Mesothelial cell of epicardium (in vitro differentiated cells): ENCODE measurements at regions not wholly inside any gene's neighbourhood (a gene's known extent, or its start where the extent isn't known, plus 50 kb on each side); places are given as distances from the start of the nearest gene placed in this dataset.
"Not testable (repeated sequence)": the region's sequence is repeated elsewhere in the genome, so short reads cannot be mapped to it uniquely, and the experiment has no call there.

Experiments used
- DNase-seq, 2 experiments: peaks; one replicate each; pipeline ENCODE4 v3.0.0; 2021; ENCODE audit warnings: low spot score in 2 of 2; ENCODE audit not compliant: unreplicated experiment in 2 of 2
- H3K27ac Mint-ChIP-seq: 2 replicates; pipeline ENCODE4 v1.8.0; 2021; ENCODE audit warnings: mixed read lengths
- H3K27me3 Mint-ChIP-seq: 2 replicates; pipeline ENCODE4 v1.8.0; 2021; ENCODE audit warnings: low read depth, mixed read lengths
- H3K36me3 Mint-ChIP-seq: 2 replicates; pipeline ENCODE4 v1.8.0; 2021; ENCODE audit warnings: mixed read lengths
- H3K4me1 Mint-ChIP-seq: 2 replicates; pipeline ENCODE4 v1.8.0; 2021; ENCODE audit warnings: mixed read lengths
- H3K4me3 Mint-ChIP-seq: 2 replicates; pipeline ENCODE4 v1.8.0; 2021; ENCODE audit warnings: mild to moderate bottlenecking, moderate library complexity, mixed read lengths
- H3K9me3 Mint-ChIP-seq: 2 replicates; pipeline ENCODE4 v1.8.0; 2021; ENCODE audit warnings: mixed read lengths
- CTCF ChIP-seq: fragments of 200-600 bp; sonication (generic); IDR thresholded peaks from one replicate; pipeline ENCODE4 v1.5.0; 2021; ENCODE audit warnings: antibody characterized with exemption; ENCODE audit not compliant: unreplicated experiment

GRCh38 chr10:42690449-42691360, 52.3 kb upstream of the ZNF33B start:
- no peak for DNase-seq
- H3K36me3 Mint-ChIP-seq, result no peaks in the 10 kb centered on the region
- no peaks in the 10 kb centered on the region for H3K4me1 Mint-ChIP-seq
- H3K4me3 Mint-ChIP-seq, result no peak overlapping the region
- H3K27ac Mint-ChIP-seq, result no peak overlapping the region
- no peaks in the 10 kb centered on the region for H3K27me3 Mint-ChIP-seq
- peaks cover 54% of the 10 kb centered on the region for H3K9me3 Mint-ChIP-seq
- TF ChIP-seq CTCF, result no peak

DNA sequence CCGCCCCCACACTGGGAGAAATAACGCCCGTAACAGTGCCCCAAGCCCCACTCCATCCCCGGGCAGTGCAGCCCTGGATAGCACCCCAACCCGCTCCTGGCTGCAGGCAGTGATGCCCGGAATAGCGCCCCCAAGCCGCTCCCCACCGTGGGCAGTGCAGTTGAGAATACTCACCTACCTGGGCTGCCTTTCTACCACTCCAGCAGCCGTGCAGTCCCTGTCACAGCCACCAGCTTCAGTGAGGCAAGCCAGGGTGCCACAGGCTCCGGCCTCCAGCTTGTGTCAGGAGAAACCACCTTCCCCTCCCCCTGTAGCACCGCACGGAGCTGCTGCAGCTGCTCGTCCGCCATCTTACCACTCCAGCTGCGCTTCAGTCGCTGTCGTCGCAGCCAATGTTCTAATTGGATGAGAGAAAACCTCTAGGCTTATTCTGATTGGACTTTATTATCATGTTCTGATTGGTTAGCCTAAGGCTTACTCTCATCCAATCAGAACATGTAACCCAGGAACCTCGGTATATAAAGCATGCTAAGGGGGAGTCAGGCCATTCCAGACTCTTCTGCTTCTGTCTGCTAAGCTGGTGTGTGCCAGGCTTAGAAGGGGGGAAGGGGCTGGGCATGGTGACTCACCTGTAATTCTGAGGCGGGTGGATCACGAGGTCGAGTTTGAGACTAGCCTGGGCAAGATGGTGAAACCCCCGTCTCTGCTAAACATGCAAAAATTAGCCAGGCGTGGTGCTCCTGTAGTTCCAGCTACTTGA, 53.2 kb upstream of the ZNF33B start:
- peaks cover 51% of the 10 kb centered on the region for H3K9me3 Mint-ChIP-seq
- TF ChIP-seq CTCF, result no peak
- no peaks in the 10 kb centered on the region for H3K27me3 Mint-ChIP-seq
- no peak for DNase-seq
- H3K4me1 Mint-ChIP-seq, result no peaks in the 10 kb centered on the region
- no peaks in the 10 kb centered on the region for H3K36me3 Mint-ChIP-seq
- H3K4me3 Mint-ChIP-seq, result no peak overlapping the region
- H3K27ac Mint-ChIP-seq, result no peak overlapping the region

DNA sequence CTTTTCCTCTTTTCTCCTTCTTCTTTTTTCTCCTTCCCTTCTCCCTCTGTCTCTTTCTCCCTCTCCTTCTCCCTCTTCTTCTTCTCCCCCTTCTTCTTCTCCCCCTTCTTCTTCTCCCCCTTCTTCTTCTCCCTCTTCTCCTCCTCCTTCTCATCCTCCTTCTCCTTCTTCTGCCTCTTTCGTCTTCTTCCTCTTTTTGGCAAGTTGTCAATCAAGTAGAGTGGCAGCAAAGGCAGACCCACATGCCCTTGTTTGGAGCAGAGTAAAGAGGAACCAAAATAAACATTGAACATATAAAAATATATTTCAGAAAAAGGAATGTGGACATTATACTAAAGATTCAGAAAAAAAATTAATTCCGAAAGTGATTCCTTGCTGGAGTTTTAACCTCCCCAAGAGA, 59.6 kb upstream of the ZNF33B start:
- H3K36me3 Mint-ChIP-seq, result no peaks in the 10 kb centered on the region
- TF ChIP-seq CTCF, result no peak
- no peaks in the 10 kb centered on the region for H3K4me1 Mint-ChIP-seq
- no peak overlapping the region for H3K4me3 Mint-ChIP-seq
- no peak overlapping the region for H3K27ac Mint-ChIP-seq
- H3K27me3 Mint-ChIP-seq, result no peaks in the 10 kb centered on the region
- DNase-seq, result no peak
- peaks cover 62% of the 10 kb centered on the region for H3K9me3 Mint-ChIP-seq

- peaks cover 65% of the 10 kb centered on the region for H3K9me3 Mint-ChIP-seq
- no peaks in the 10 kb centered on the region for H3K4me1 Mint-ChIP-seq
- no peaks in the 10 kb centered on the region for H3K27me3 Mint-ChIP-seq
- H3K27ac Mint-ChIP-seq, result no peak overlapping the region
- H3K36me3 Mint-ChIP-seq, result no peaks in the 10 kb centered on the region
- DNase-seq, result no peak
- no peak for TF ChIP-seq CTCF
- H3K4me3 Mint-ChIP-seq, result no peak overlapping the region
Measured at GRCh38 chr10:42707234-42707633, 68.9 kb upstream of the ZNF33B start.

GRCh38 chr10:42719339-42719738, 63.3 kb upstream of the BMS1 start:
- not testable (repeated sequence) for DNase-seq, H3K4me1 Mint-ChIP-seq, H3K36me3 Mint-ChIP-seq, H3K27ac Mint-ChIP-seq, H3K4me3 Mint-ChIP-seq, H3K27me3 Mint-ChIP-seq
- peaks cover 75% of the 10 kb centered on the region for H3K9me3 Mint-ChIP-seq

- peaks cover 66% of the 10 kb centered on the region for H3K9me3 Mint-ChIP-seq
- no peak for TF ChIP-seq CTCF
Measured at GRCh38 chr10:42722575-42722974, 60.0 kb upstream of the BMS1 start.

GRCh38 chr10:42723549-42723948, 59.0 kb upstream of the BMS1 start:
- H3K4me1 Mint-ChIP-seq, H3K27ac Mint-ChIP-seq, DNase-seq, H3K36me3 Mint-ChIP-seq, H3K4me3 Mint-ChIP-seq, H3K27me3 Mint-ChIP-seq: not testable (repeated sequence)
- peaks cover 66% of the 10 kb centered on the region for H3K9me3 Mint-ChIP-seq

More at GRCh38 chr10:42722575-42722974, 60.0 kb upstream of the BMS1 start:
- no peak for DNase-seq
- no peak overlapping the region for H3K4me3 Mint-ChIP-seq
- no peak overlapping the region for H3K27ac Mint-ChIP-seq
- H3K36me3 Mint-ChIP-seq, result no peaks in the 10 kb centered on the region
- no peaks in the 10 kb centered on the region for H3K4me1 Mint-ChIP-seq
- H3K27me3 Mint-ChIP-seq, result no peaks in the 10 kb centered on the region

- not testable (repeated sequence) for H3K27ac Mint-ChIP-seq, H3K27me3 Mint-ChIP-seq, H3K36me3 Mint-ChIP-seq, H3K4me3 Mint-ChIP-seq, H3K4me1 Mint-ChIP-seq, DNase-seq
- peaks cover 67% of the 10 kb centered on the region for H3K9me3 Mint-ChIP-seq
Measured at GRCh38 chr10:42724660-42725059, 57.9 kb upstream of the BMS1 start.
